ENCODE measurements at regions not wholly inside any gene's neighbourhood (a gene's known extent, or its start where the extent isn't known, plus 50 kb on each side); places are given as distances from the start of the nearest gene placed in this dataset.
A peak's percentile ranks its signal among the peaks of the same experiment; 100 is the strongest.

- no peak for TF ChIP-seq ZNF772 (CRISPR knock-in tag; IDR thresholded peaks at IDR 0.05)
- peak; percentile 70; the same call in 1 of the 2 replicates for TF ChIP-seq ZKSCAN8 (CRISPR knock-in tag; IDR thresholded peaks at IDR 0.05; ENCODE audit: borderline replicate concordance)
- no peak for TF ChIP-seq CENPBD1 (CRISPR knock-in tag; IDR thresholded peaks at IDR 0.05; ENCODE audit: borderline replicate concordance, low read depth)
- no peak for TF ChIP-seq ZBTB37 (CRISPR knock-in tag; IDR thresholded peaks at IDR 0.05)
- TF ChIP-seq ZNF879 (CRISPR knock-in tag; IDR thresholded peaks at IDR 0.05) = no peak
- no peak for TF ChIP-seq SRY (CRISPR knock-in tag; IDR thresholded peaks at IDR 0.05)
- no peak for TF ChIP-seq ZFP1 (CRISPR knock-in tag; IDR thresholded peaks at IDR 0.05)
- TF ChIP-seq ZNF24 (IDR thresholded peaks at IDR 0.05) = no peak
- no peak; the same call in 1 of the 2 replicates for TF ChIP-seq ZNF574 (CRISPR knock-in tag; IDR thresholded peaks at IDR 0.05)
- TF ChIP-seq ZNF710 (CRISPR knock-in tag; IDR thresholded peaks at IDR 0.05; ENCODE audit: borderline replicate concordance) = peak; percentile 83
- TF ChIP-seq CREB3 (CRISPR knock-in tag; IDR thresholded peaks at IDR 0.05) = no peak
- TF ChIP-seq ZNF891 (CRISPR knock-in tag; IDR thresholded peaks at IDR 0.05) = no peak
- TF ChIP-seq ZNF788 (CRISPR knock-in tag; IDR thresholded peaks at IDR 0.05; ENCODE audit: borderline replicate concordance) = no peak
- peak; percentile 77; the same call in 1 of the 2 replicates for TF ChIP-seq ATF2 (CRISPR knock-in tag; IDR thresholded peaks at IDR 0.05)
- TF ChIP-seq ESRRA (CRISPR knock-in tag; IDR thresholded peaks at IDR 0.05; ENCODE audit: low read depth) = no peak
- TF ChIP-seq KAT2B (IDR thresholded peaks at IDR 0.05; ENCODE audit: borderline replicate concordance, low read depth, low read length) = no peak
- no peak for TF ChIP-seq ZNF496 (CRISPR knock-in tag; IDR thresholded peaks at IDR 0.05; ENCODE audit: insufficient replicate concordance)
These were observed 147.1 kb downstream of the ZNF608 start (continued) for GRCh38 chr5:124599028-124599973.
